Neuron (in vitro differentiated cells): ENCODE measurements at regions not wholly inside any gene's neighbourhood (a gene's known extent, or its start where the extent isn't known, plus 50 kb on each side); places are given as distances from the start of the nearest gene placed in this dataset.

Experiments used
- H2AFZ ChIP-seq: one replicate; pipeline ENCODE4 v1.6.1; 2013; ENCODE audit warnings: low read depth, mild to moderate bottlenecking, inconsistent platforms, low read length, moderate library complexity
- H3K27me3 ChIP-seq: one replicate; pipeline ENCODE4 v1.6.1; 2013; ENCODE audit warnings: low read length; ENCODE audit not compliant: insufficient read depth
- H3K36me3 ChIP-seq: one replicate; pipeline ENCODE4 v1.6.1; 2013; ENCODE audit warnings: low read length; ENCODE audit not compliant: insufficient read depth
- H3K4me1 ChIP-seq: one replicate; pipeline ENCODE4 v1.6.1; 2013; ENCODE audit warnings: low read length; ENCODE audit not compliant: insufficient read depth
- H3K4me3 ChIP-seq: 2 replicates; pipeline ENCODE4 v1.5.1; 2013; ENCODE audit warnings: mild to moderate bottlenecking, low read length, moderate library complexity
- H3K9me3 ChIP-seq: one replicate; pipeline ENCODE4 v1.6.1; 2013; ENCODE audit warnings: low read length

- Histone ChIP-seq H3K27me3 (no peaks in the 10 kb centered on the region), H3K4me3 (no peak overlapping the region), H3K4me1 (no peaks in the 10 kb centered on the region), H3K9me3 (no peaks in the 10 kb centered on the region), H3K36me3 (no peaks in the 10 kb centered on the region), H2AFZ (no peak overlapping the region)
Observed at GRCh38 chr6:134723081-134723871, 226.6 kb downstream of the ALDH8A1 start.

GRCh38 chr6:134722200-134722870 lies 227.6 kb downstream of the ALDH8A1 start:
- Histone ChIP-seq H3K9me3 (no peaks in the 10 kb centered on the region), H3K27me3 (no peaks in the 10 kb centered on the region), H3K4me1 (no peaks in the 10 kb centered on the region), H3K4me3 (no peak overlapping the region), H3K36me3 (no peaks in the 10 kb centered on the region), H2AFZ (no peak overlapping the region)

- Histone ChIP-seq H2AFZ (no peak overlapping the region), H3K4me3 (no peak overlapping the region), H3K4me1 (no peaks in the 10 kb centered on the region), H3K27me3 (no peaks in the 10 kb centered on the region), H3K36me3 (no peaks in the 10 kb centered on the region), H3K9me3 (no peaks in the 10 kb centered on the region)
Observed at GRCh38 chr6:134721060-134721405, 228.9 kb downstream of the ALDH8A1 start.

DNA sequence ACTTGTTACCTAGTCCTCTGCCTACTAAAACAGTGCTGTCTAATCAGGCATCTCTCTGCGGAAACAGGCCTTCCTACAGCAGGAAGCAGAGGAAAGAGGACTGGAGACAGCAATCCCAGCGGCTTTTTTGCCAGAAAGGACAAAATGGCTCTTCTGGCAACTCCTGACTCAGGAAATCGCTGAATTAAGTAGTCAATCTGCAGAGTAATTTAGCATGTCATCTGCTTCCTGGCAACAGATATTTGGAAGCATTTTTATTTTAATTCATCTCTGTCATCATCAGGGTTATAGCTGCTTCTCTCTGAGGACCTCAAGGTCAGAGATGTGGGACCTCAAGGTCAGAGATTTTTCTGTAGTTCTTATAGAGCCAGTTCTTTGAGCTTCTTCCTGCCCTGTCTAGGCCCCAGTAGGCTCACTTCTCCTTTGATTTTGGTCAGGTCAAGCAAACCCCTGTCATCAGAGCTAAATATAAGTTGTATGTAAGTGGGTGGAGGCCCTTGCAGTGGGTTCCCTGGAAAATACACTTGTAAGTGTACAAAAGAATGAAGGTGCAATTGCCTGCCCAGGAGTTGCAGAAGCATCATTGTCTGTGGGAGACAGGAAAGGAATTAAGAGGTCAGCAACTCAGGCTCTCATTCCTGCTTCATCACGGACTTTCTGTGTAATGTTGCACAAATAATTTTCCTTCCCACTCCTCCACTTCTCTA lies 229.4 kb downstream of the ALDH8A1 start:
- Histone ChIP-seq H3K9me3 (no peaks in the 10 kb centered on the region), H3K27me3 (no peaks in the 10 kb centered on the region), H3K4me3 (no peak overlapping the region), H3K4me1 (no peaks in the 10 kb centered on the region), H3K36me3 (no peaks in the 10 kb centered on the region), H2AFZ (no peak overlapping the region)

DNA sequence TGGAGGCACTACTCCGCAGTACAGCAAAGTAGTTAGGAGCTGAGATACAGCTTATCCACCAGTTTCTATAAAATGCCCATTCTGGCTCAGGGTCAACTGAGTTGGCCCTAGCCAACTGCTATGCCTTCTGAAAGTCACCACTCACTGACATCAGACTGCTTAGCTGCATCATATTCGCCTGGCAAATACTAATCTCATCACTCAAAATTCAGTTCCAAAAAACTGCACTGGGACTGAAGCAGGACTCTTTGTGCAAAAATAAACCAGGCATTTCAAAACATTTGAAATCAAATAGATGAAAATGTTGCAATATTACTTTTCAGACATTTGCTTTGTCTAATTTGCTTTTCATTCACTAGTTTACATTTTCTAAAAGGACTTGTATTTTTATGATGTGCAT lies 230.0 kb downstream of the ALDH8A1 start:
- H3K36me3 ChIP-seq, result no peaks in the 10 kb centered on the region
- no peak overlapping the region for H2AFZ ChIP-seq
- no peaks in the 10 kb centered on the region for H3K4me1 ChIP-seq
- H3K9me3 ChIP-seq, result no peaks in the 10 kb centered on the region
- no peak overlapping the region for H3K4me3 ChIP-seq
- H3K27me3 ChIP-seq, result no peaks in the 10 kb centered on the region

- Histone ChIP-seq H3K4me1 (no peaks in the 10 kb centered on the region), H3K9me3 (no peaks in the 10 kb centered on the region), H2AFZ (no peak overlapping the region), H3K4me3 (no peak overlapping the region), H3K27me3 (no peaks in the 10 kb centered on the region), H3K36me3 (no peaks in the 10 kb centered on the region)
Observed at GRCh38 chr6:134719286-134719685, 230.6 kb downstream of the ALDH8A1 start.

DNA sequence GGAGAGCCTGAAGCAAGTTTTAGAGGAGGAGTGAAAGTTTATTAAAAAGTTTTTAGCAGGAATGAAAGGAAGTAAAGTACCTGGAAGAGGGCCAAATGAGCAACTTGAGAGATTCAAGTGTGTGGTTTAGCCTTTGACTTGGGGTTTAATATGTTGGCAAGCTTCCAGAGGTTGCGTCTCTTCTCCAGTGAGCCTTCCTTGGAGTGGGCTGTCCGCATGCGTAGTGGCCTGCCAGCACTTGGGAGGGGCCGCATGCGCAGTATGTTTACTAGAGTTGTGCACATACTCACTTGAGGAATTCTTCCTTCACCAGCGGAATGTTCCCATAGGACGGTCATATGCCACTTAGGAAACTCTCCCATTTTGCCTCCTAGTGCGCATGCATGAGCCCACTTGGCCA lies 235.2 kb downstream of the ALDH8A1 start:
- Histone ChIP-seq H3K9me3 (no peaks in the 10 kb centered on the region), H3K36me3 (no peaks in the 10 kb centered on the region), H3K4me3 (no peak overlapping the region), H2AFZ (no peak overlapping the region), H3K27me3 (no peaks in the 10 kb centered on the region), H3K4me1 (no peaks in the 10 kb centered on the region)

- Histone ChIP-seq H2AFZ (no peak overlapping the region), H3K4me3 (no peak overlapping the region)
Observed at GRCh38 chr6:134714113-134714512, 235.8 kb downstream of the ALDH8A1 start.

DNA sequence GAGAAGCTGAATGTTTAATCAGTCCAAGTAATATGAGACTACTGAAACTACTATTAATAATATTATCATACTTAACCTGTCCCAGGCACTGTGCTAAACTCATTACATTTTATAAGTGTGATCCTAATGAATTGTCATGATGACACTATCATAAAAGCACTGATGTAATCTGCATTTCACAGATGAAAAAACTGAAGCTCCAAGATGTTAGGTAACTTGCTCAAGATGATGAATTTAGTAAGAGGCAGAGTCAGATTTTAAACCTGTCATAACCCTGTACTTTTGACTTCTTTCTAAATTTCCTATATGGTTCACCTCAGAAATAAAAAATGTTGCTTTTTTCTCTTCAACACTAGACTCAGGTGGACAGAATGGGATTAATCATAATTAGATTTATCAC lies 237.6 kb downstream of the ALDH8A1 start:
- Histone ChIP-seq H3K4me3 (no peak overlapping the region), H3K27me3 (no peaks in the 10 kb centered on the region), H3K36me3 (no peaks in the 10 kb centered on the region), H3K9me3 (no peaks in the 10 kb centered on the region), H2AFZ (no peak overlapping the region), H3K4me1 (no peaks in the 10 kb centered on the region)

More at GRCh38 chr6:134714113-134714512, 235.8 kb downstream of the ALDH8A1 start:
- Histone ChIP-seq H3K4me1 (no peaks in the 10 kb centered on the region), H3K36me3 (no peaks in the 10 kb centered on the region), H3K9me3 (no peaks in the 10 kb centered on the region), H3K27me3 (no peaks in the 10 kb centered on the region)

DNA sequence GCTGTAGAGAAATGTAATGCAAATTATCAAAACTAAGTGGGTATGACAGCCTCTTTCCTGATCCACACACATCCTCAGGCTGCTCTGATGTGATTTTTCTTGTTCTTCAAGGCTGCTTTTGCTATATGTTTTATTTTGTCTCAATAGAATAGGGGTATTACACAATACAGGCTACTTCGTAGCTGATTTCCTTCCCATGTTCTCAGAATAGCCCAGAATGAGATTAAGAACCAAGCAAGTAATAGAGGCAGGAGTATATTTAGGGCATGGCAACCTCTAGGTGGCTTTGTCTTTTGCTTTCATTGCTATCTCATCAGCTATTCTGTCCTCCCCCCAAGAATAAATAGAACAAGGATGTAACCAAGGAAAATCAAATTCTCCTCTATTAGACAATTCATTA lies 241.8 kb downstream of the ALDH8A1 start:
- Histone ChIP-seq H3K4me3 (no peak overlapping the region), H3K36me3 (no peaks in the 10 kb centered on the region), H2AFZ (no peak overlapping the region), H3K4me1 (no peaks in the 10 kb centered on the region), H3K9me3 (no peaks in the 10 kb centered on the region), H3K27me3 (no peaks in the 10 kb centered on the region)

DNA sequence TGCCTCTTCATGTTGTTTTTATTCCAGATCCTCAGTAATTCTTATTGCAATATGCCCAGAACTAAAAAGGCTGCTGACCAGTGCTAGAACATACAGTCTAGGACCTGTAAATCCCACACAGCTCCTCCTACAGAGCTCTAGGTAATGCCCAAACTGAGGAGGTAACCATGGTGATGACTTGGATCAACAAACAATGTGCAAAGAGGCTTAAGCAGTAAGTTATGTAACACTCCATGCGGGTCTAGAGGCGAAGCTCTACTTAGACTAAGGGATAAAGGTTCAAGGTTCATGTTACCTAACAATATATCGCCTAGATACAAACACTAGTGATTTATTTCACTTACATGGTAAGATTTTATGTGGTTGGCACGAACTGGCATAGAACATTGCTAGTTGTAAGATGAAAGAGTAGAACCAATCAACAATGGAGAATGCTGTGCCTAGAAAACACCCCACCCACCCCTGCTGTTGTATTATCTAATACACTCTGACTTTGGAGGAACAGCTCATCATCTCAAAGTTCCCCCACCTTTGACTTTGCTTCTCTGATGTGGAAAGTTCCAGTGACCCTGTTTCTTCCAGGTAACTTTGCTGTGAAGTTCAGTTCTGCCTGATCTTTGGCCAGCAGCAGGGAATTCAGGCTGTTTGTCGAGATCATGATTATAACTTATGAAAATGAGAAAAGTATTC lies 242.4 kb downstream of the ALDH8A1 start:
- Histone ChIP-seq H3K4me1 (no peaks in the 10 kb centered on the region), H3K9me3 (no peaks in the 10 kb centered on the region), H2AFZ (no peak overlapping the region), H3K4me3 (no peak overlapping the region), H3K27me3 (no peaks in the 10 kb centered on the region), H3K36me3 (no peaks in the 10 kb centered on the region)

- no peaks in the 10 kb centered on the region for H3K9me3 ChIP-seq
- H3K4me3 ChIP-seq, result no peak overlapping the region
- no peak overlapping the region for H2AFZ ChIP-seq
- no peaks in the 10 kb centered on the region for H3K36me3 ChIP-seq
- no peaks in the 10 kb centered on the region for H3K4me1 ChIP-seq
- H3K27me3 ChIP-seq, result no peaks in the 10 kb centered on the region
Observed at GRCh38 chr6:134706806-134707205, 243.1 kb downstream of the ALDH8A1 start.

- Histone ChIP-seq H3K4me3 (no peak overlapping the region), H3K36me3 (no peaks in the 10 kb centered on the region), H3K27me3 (no peaks in the 10 kb centered on the region), H3K9me3 (no peaks in the 10 kb centered on the region), H2AFZ (no peak overlapping the region), H3K4me1 (no peaks in the 10 kb centered on the region)
Observed at GRCh38 chr6:134706153-134706552, 243.7 kb downstream of the ALDH8A1 start.
